ENCODE measurements at regions not wholly inside any gene's neighbourhood (a gene's known extent, or its start where the extent isn't known, plus 50 kb on each side); places are given as distances from the start of the nearest gene placed in this dataset.

DNA sequence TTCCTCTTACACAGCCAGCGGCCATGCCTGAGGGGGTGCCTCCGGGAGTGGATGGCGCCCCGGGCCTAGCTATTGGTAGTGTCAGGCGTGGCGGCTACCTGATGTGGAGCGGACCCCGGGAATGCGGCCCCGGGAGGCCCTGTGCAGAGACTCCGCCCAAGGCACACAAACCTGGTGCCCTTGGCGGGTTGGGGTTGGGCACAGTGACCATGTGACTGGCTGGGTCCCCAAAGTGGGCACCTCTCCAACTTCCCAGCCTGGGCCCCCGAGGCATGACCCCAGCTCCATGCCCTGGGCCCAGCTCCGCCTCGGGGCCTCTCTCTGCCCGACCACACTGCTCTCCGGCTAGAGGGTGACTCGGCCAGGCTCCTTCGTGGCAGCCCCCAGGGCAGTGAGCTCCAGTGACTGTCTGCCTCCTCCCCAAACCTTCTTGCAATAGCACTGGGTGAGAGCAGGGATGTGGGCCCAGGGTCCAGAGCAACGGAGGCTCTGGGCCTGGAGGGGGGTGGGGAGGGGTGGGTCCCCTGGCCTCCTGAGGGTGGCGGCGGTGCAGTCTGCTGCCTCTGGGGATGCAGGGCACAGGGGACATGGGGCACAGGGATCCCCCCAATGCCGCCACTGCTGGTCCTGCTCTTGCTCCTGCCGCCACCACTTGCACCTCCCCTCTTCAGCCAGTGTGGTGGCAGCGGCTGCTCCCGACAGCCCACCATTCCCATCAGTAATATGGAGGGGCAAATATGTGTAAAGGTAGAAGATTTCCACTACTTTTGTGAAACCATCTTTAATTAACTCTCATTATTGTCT lies 942.9 kb upstream of the EPHA7 start:
- DNase-seq, result no peak

DNA sequence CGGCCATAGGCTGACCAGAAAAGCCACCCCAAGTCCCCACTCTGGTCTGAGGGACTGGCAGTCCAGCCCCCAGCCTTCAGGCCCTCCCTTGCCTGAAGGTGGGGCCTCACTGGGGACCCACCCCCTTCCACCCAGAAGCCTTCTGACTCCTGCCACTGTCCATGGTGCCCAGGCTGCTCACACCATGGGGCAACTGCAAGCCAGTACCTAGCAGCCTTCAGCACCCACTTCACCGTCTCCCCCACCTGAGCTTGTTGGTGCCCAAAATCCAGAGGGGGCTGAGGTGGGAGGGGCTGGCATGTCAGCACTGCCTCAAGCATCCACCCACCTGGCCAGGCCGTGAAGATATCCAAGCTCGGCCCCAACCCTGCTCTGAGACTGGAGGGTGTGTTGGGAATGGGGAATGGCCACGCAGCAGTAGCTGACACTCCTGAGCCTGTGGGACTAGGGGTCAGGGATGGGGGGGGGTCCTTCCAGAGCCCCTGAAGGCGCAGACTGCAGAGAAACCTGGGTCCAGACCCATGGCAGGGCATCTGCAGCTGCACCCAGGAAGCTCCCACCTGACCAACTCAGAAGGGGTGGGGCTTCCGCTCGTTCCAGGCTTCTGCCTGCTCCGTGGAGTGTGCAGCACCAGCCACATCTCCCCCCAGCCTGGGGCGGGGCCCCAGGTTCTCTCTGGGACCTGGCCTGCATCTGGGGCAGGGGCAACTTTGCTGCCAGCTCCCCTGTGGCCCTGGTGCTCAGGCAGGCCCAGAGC lies 942.1 kb upstream of the EPHA7 start:
- DNase-seq, result no peak

DNA sequence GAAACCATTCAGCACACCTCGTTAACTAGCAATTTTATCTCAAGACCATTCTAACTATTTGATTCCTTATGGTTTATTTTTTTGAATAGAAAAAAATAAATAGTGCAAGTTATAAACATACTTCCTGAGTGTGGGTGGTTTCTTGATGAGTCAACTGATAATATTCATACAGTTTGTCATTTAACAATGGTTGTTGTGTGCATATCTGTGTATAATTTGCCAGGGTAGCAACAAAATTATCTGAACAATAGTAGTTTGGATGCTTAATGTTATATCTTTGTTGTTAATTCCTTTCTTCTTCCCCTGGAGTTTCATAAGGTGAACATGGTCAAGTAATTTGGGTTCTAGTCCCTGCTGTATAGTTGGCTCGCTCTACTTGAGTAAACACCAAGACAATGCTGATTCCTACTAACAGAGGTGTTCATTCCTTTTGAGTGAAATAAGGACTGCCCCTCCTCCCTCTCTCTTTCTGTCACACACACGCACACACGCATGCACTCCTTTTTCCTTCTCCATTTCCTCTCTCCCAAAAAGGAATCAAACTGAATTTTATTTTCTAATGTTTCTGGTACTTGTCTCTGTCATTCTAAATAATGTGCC lies 938.1 kb upstream of the EPHA7 start:
- no peak for DNase-seq

DNA sequence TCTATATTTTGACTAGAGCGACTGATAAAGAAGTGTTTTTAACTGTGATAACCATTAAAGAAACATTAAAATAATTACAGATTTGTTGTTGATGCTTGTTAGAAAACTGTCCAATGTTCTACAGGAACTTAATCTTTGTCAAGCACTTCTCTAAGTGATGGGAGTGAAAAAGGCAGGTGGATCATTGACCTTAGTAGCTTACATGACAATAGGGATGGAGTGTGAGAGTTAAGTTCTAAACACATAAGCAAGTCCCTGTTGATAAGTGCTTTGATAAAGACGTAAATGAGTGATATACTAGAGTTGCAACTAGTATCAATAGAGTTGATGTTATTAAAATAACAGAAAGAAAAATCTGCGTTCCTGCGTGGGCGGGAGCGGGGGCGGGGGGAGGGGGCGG lies 931.5 kb upstream of the EPHA7 start:
- no peak for DNase-seq

DNA sequence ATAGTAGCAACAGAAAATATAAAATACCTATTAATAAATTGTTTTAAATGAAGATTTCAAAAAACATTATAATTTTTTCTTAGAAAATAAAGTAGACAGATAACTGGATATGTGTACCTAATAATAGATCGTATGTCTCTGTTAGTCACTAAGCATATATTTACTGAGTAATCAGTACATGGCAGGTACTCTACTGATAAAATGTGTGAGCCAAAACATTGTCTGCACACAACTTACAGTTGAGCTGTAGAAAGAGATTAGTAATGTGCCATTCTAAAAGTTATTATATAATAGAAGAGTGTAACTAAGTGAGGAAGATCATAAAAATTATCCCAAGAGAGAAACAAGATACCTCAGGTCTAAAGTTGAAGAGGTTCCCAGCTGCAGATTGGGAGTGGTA lies 929.9 kb upstream of the EPHA7 start:
- DNase-seq, result no peak

DNA sequence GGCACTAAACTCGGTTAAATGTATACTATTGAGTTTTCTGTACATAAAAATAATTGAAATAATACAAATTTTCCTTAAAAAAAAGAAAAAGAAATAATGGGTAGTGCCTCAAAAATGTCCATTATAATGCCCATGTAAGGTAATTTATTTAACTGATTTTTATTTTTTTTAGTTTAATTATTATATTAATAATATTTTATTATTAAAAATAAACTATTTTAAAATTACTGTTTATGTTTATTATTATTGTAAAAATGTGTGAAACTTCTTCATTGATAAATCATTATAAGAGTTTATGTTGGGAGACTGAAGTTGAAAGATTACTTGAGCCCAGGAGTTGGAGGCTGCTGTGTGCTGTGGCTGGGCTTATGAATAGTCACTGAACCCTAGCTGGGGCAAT lies 925.5 kb upstream of the EPHA7 start:
- no peak for DNase-seq

DNA sequence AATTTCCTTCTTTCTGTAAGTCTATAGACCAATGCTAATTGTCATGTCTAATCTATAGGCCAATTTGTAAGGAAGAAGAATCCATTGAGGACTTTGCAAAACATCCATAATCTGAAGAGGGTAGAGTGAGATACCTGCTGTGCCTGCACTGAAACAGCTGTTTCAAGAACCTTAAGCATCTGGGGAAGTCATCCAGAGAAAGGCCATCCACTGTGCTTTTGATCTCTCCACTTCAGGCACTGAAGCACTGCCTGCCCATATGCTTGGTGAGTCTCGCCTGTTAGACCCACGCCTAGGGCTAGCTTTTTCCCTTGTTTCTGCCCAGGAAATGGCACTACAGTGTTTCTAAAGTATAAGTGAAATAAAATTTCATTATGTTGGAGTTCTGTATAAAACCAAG lies 921.8 kb upstream of the EPHA7 start:
- DNase-seq, result no peak

DNA sequence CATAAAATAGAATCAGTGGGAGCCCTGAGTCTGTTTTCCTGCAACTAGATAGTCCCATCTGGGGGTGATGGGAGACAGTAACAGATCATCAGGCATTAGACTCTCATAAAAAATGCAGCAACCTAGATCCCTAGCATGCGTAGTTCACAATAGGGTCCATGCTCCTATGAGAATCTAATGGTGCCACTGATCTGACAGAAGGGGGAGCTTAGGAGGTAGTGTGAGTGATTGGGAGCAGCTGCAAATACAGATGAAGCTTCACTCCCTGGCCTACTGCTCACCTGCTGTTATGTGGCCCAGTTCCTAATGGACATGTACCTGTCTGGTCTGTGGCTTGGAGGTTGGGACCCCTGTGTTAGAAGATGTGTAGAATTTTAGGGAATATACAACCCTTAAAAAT lies 904.5 kb upstream of the EPHA7 start:
- DNase-seq, result peak in 1 of 2 experiments; percentile 20

DNA sequence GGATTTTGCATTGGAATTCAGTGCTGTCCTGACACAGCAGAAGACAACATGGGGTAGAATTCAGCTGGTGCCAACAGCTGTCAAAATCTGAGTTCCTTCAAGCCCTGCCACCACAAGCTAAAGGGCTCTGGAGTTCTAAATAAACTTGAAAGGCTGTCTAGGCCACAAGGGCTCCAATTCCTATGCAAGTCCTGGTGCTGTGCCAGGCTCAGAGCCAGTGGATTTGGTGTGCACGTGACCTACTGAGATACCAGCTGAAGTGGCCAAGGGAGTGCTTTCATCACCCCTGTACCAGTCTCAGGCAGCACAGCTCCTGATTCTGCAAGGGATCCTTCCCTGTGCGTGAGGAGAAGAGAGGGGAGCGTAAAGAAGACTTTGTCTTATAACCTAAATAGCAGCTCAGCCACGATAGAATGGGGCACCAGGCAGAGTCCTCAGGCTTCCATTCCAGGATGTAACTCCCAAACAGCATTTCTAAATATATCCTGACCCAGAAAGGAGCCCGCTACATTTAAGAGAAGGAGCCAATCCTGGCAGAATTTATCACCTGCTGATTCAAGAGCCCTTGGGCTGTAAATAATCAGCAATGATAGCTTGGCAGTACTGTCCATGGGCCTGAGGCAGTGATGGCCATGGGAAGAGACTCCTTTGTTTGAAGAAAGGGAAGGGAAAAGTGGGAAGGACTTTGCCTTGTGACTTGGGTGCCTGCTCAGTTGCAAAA lies 881.2 kb upstream of the EPHA7 start:
- no peak for DNase-seq

DNA sequence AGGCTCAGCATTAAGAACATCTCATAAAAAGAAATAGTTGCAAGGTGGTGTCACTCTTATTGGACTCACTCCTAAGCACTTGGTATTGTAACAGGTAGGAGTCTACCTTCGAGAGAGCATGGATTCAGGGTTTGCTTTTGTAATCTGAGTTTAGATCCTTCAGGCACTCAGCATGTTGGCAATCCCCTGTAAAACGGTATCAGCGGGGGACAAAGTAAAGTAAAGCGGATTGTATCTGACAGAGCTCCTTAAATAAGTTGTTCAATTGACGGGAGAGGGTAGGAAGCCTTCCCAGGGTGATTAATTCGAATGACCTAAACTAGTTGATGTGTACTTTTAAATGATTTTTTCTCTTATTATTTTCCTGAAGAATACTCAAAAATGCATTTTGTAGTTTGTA lies 869.8 kb upstream of the EPHA7 start:
- no peak for DNase-seq

DNA sequence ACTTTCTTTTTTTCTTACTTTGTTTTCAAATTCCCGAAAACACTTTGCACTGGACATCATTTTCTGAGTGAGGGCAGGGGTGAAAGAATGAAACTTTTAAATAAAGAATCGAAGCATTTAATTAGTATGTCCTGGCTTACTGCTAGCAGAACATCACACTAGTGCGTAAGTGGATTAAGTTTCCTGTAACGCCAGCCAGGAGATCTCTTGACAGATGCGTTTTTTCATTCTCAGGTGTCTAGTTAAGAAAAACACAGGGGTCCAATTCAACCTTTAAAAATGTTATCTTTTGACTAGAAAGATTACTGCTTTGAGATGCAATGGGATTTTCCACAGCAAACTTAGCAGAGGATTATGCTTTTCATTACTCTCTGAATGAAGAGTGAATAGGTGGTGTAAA lies 858.8 kb upstream of the EPHA7 start:
- DNase-seq, result no peak

DNA sequence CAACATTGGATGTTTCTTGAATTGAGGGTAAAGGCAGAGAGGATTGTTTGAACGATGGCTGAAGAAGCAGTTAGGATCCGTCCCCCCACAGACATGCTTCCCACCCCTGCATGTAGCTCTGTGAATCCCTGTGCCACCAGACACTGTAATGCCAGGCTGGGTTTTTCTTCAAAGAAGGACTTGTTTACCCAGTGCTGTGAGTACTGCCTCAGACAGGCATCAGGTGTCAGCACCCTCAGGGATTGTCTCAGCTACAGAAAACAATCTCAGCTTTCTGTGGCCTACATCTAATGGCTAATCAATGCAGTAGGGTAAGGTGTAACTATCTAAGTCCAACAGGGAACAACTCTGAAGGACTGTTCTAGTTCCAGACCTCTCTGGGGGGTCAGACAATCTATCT lies 853.0 kb upstream of the EPHA7 start:
- DNase-seq, result no peak

DNA sequence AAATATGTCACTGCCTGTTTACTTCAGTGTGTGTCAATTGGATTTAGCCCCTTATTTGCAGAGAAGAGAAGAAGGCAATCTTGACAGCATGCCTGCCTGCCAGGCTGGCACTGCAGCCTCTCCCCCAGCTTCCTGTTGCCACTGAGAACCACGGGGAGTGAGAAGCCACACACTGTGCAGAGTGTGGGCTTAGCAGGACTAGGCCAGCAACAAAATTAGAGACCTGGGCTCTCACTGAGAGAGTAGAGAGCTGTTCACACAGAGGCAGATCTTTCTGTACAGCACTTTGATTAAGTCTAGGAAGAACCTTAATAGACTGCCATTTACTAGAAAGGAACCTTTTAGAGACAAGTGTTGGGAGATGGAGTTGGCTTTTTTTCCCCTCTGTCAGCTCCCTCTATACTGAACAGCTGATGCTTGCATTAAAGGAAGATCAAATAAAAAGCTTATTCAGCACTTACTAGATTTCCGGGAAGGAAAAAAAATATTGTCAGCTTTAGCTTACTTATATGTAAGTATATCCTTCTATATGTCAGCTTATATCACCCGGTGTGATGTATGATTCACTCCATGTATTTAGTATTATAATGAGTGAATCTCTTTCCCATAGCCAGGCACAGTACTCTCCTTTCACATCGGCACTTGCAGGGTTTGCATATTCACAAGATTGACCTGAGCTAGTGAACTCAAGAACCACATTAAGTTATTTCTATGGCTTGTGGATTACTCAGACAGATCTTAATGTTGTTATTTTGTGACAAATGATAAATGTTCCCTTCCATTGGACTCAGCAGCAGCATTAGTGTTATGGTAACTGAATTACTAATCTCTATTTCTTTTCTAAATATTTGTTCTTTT lies 851.0 kb upstream of the EPHA7 start:
- DNase-seq, result no peak

DNA sequence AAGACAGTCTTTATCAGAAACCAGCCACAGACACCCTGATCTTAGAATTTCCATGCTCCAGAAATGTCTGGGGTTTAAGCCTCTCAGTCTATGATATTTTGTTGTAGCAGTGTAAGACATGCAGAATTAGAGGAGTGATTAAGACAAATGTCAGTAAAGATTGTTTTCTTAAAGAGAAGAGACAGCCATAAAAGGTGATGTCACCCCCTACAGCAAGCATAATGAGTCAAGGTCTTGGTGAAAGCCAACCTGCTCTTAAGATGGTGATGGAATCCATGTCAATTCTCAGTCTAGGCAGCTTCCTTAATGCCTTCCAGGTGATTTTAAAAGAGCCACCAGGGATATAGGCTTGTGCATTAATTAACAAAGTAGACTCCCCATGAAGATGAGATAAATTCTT lies 849.9 kb upstream of the EPHA7 start:
- DNase-seq, result no peak

DNA sequence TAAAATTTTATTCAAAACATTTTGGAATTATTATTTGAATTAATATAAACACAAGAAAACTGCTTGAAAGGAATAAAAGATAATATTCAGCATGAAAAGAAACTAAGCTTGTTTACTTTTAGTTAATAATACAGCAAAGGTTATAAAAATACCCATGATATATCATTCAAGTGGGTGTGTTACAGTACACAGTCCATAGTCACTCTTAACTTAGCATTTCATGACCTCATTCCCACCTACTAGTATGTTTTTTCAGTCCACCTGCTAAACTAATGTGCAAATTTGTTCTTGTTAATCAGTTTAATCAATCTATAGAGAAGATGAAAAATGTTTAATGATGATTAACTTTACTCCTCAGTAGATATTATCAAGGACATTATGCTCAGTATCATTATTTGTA lies 841.4 kb upstream of the EPHA7 start:
- DNase-seq, result no peak

DNA sequence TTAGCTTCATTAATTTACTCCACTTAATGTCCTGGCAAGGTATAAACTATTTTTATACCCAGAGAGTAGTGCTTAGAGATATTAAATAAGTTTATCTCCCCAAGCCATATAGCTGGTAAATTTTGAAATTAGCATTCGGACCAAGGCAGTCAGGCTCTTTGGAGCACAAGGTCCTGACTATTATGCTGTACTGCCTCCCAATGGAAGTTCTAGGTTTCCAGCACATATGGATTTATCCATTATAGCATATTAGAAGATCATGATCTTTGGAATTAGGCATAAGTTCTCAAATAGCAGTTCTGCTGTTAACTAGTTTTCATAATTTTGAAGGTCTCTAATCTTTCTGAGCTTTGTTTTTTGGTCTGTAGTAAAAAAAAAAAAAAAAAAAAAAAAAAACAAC lies 835.3 kb upstream of the EPHA7 start:
- peak in 1 of 2 experiments; percentile 2 for DNase-seq

DNA sequence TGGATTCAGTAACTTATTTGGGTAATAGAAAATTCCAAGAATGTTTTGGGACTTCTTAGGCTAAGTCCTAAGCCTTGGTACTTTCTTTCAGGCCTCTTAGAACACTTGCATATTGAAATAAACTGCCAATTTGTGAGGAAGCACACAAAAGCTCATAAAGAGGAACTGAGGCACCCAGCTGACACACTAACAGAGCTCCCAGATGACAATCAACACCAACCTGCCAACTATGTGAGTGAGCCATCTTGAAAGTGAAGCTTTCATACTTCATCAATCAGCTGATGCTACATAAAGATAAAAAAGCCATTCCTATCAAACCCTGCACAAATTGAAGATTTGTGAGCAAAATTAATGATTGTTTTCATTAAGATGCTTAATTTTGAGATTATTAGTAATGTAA lies 832.5 kb upstream of the EPHA7 start:
- DNase-seq, result no peak

DNA sequence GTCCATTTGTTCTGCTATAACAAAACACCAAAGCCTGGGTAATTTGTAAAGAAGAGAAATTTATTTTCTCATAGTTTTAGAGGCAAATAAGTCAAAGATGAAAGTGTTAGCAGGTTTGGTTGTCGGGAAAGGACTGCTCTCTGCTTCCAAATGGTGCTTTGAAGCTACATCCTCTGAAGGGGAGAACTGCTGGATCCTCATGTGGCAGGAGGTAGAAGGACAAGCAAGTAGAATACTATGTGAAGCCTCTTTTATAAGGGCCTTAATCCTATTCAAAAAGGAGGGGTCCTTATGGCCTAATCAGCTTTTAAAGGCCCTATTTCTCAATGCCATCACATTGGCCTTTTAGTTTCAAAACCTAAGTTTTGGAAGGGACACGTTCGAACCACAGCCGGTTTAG lies 826.0 kb upstream of the EPHA7 start:
- no peak for DNase-seq

DNA sequence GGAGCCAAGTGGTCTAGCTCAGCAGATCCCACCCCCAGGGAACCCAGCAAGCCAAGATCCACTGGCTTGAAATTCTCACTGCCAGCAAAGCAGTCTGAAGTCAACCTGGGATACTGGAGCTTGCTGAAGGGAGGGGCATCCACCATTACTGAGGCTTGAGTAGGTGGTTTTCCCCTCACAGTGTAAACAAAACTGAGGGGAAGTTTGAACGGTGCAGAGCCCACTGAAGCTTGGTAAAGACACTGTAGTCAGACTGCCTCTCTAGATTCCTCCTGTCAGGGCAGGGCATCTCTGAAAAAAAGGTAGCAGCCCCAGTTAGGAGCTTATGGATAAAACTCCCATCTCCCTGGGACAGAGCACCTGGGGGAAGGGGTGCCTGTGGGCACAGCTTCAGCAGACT lies 819.5 kb upstream of the EPHA7 start:
- no peak for DNase-seq

DNA sequence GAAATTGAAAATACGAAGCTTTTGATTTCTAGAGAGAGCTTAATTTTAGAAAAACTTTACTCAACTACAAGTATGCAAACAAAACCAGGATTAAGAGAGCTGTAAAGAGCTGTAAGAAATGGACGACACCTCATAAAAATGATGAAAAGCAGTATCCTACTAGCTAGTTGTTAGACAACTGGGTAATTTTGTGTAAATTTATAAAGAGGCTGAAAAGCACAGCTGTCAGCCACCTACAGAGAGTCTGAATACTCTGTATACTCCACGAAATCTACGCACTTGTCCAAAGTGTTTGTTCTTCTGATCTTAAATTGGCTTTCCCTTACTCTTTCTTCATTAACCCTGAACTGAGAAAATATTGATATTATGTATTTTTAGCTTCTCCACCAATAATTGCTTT lies 808.4 kb upstream of the EPHA7 start:
- DNase-seq, result no peak

DNA sequence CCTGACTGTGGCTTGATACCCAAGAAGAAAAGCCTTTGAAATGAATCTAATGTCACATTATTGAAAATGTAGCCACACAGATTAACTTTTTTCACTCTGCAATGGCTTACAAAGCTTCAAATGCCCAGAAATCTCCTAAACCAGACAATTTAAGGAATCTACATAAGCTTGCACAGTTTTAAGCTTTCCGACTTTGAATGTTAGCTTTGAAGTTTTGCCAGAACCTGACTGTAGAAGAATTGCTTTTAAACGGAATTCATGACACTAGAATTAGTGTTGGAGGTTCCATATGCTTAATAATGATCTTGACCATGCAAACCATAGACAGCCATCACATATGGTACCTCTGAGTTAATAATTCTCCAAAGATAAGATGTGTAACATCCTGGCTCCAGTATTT lies 798.5 kb upstream of the EPHA7 start:
- DNase-seq, result no peak

DNA sequence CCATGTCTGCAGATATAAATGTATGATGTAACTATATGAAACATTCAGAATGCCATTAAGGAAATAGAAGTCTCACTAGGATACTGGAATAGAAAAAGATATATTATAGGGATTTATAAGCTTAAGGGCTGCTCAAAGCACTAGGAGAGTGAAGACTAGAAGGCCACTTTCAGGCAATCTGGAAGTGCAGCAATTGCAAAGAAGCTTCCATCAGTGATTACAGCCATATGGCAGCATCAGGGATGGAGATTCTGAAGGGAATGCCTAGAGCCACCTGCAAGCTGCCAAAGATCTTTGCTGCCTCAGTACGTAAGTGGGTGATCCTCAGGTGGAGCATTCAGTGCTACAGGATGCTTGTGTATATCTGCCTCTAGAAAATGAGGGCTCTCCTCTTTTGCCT lies 796.2 kb upstream of the EPHA7 start:
- DNase-seq, result no peak

DNA sequence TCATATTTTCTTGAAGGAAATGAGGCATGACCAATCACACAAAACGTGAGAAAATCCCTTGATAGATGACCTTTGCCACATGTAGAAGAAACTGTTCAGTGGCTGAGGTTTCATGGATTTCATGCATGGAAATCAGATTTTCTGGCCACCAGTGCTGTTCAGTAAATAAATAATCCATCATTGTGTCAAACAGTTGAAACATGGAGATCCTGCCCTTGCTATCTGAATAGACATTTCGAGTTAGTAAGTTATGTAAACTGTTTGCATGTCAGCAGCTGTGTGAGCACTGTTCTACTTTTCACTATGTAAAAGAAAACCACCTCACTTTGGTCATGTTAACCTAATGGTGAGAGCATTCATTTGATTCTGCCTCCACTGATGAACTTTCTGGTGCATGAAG lies 793.9 kb upstream of the EPHA7 start:
- DNase-seq, result no peak

Data from SW 1271 (cell line).